Gastrocnemius medialis (tissue), 4 donors: ENCODE measurements at regions not wholly inside any gene's neighbourhood (a gene's known extent, or its start where the extent isn't known, plus 50 kb on each side); places are given as distances from the start of the nearest gene placed in this dataset.

Experiments used
- ATAC-seq, 2 donors: fragments of 150-250 bp; one replicate each; pipeline ENCODE4 v1.9.1; 2016
- DNase-seq, 2 donors: peaks; one replicate each; pipeline ENCODE4 v3.0.0-alpha.2; 2019
- H3K27ac ChIP-seq, 4 donors: fragments of 200-600 bp; sonication (generic); 1 replicate in 1 of 4; 2 replicates in 3 of 4; pipeline ENCODE4 v1.5.1; 2016 to 2018; ENCODE audit warnings: mild to moderate bottlenecking in 2 of 4, moderate library complexity in 1 of 4
- H3K27me3 ChIP-seq, 3 donors: fragments of 200-600 bp; sonication (generic) in 2 of 3; 1 replicate in 1 of 3; 2 replicates in 2 of 3; pipeline versions ENCODE4 v1.5.1 to v1.6.0; 2016 to 2019; ENCODE audit warnings: mild to moderate bottlenecking in 1 of 3, moderate library complexity in 1 of 3
- H3K36me3 ChIP-seq, 2 donors: fragments of 200-600 bp; sonication (generic) in 1 of 2; one replicate each; pipeline ENCODE4 v1.5.1; 2017 to 2018
- H3K4me1 ChIP-seq, 2 donors: fragments of 200-600 bp; sonication (generic) in 1 of 2; one replicate each; pipeline ENCODE4 v1.5.1; 2016 to 2017; ENCODE audit warnings: mild to moderate bottlenecking in 2 of 2
- H3K4me3 ChIP-seq, 4 donors: fragments of 200-600 bp; sonication (generic) in 3 of 4; 1 replicate in 1 of 4; 2 replicates in 3 of 4; pipeline ENCODE4 v1.5.1; 2016 to 2019; ENCODE audit warnings: mild to moderate bottlenecking in 2 of 4
- H3K9me3 ChIP-seq, 3 donors: fragments of 200-600 bp; sonication (generic) in 2 of 3; 1 replicate in 1 of 3; 2 replicates in 2 of 3; pipeline ENCODE4 v1.5.1; 2016 to 2019
- POLR2A ChIP-seq, 2 donors: fragments of 450-650 bp; IDR thresholded peaks; one replicate each; pipeline ENCODE4 v1.6.1; 2017; ENCODE audit warnings: antibody characterized with exemption in 2 of 2, mild to moderate bottlenecking in 2 of 2, moderate library complexity in 2 of 2
- in situ Hi-C, 4 donors: fragments of 200-750 bp; cut with MboI; loops; one replicate each; pipeline versions ENCODE4 v1.15.0 to v1.8.0; 2017; ENCODE audit warnings: low sequenced_read_pairs in 4 of 4
- intact Hi-C: fragments of 100-400 bp; cut with DNase I; formaldehyde crosslinking; loops from one replicate; pipeline ENCODE4 v1.15.1; 2023; ENCODE audit warnings: low total_unique reads
- TF ChIP-seq, protein P1 (sequence below), 5 experiments: fragments of 450-650 bp in 3 of 5; fragments of 200-600 bp in 2 of 5; sonication (generic) in 2 of 5; IDR thresholded peaks in 4 of 5; conservative IDR thresholded peaks in 1 of 5; 1 replicate in 4 of 5; 2 replicates in 1 of 5; pipeline ENCODE4 v1.5.1; 2016 to 2019; ENCODE audit warnings: antibody characterized with exemption in 5 of 5, mild to moderate bottlenecking in 3 of 5, moderate library complexity in 3 of 5

GRCh38 chr6:27154696-27155095, 92.8 kb upstream of the PRSS16 start:
- TF ChIP-seq, protein P1, sequence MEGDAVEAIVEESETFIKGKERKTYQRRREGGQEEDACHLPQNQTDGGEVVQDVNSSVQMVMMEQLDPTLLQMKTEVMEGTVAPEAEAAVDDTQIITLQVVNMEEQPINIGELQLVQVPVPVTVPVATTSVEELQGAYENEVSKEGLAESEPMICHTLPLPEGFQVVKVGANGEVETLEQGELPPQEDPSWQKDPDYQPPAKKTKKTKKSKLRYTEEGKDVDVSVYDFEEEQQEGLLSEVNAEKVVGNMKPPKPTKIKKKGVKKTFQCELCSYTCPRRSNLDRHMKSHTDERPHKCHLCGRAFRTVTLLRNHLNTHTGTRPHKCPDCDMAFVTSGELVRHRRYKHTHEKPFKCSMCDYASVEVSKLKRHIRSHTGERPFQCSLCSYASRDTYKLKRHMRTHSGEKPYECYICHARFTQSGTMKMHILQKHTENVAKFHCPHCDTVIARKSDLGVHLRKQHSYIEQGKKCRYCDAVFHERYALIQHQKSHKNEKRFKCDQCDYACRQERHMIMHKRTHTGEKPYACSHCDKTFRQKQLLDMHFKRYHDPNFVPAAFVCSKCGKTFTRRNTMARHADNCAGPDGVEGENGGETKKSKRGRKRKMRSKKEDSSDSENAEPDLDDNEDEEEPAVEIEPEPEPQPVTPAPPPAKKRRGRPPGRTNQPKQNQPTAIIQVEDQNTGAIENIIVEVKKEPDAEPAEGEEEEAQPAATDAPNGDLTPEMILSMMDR (IDR thresholded peaks at IDR 0.05 in 4 of 5, conservative IDR thresholded peaks at IDR 0.05 in 1 of 5), result no peak
- TF ChIP-seq POLR2A (IDR thresholded peaks at IDR 0.05), result no peak
- in situ Hi-C loops, result loop anchor here in 3 of 4 donors (10.0 to 25.0 kb wide), 3 partner anchors 733 to 1208 kb away; a partner anchor contains a TSS
- Histone ChIP-seq H3K4me1 (peaks cover 0 to 8% of the 10 kb centered on the region in 2 donors), H3K9me3 (no peaks in the 10 kb centered on the region), H3K27me3 (peaks cover 0 to 5% (median 4%) of the 10 kb centered on the region in 3 donors), H3K36me3 (no peaks in the 10 kb centered on the region), H3K4me3 (no peak overlapping the region), H3K27ac (no peak overlapping the region)
- intact Hi-C loops, result no loop called here
- no peak for DNase-seq
- ATAC-seq, result no peak

DNA sequence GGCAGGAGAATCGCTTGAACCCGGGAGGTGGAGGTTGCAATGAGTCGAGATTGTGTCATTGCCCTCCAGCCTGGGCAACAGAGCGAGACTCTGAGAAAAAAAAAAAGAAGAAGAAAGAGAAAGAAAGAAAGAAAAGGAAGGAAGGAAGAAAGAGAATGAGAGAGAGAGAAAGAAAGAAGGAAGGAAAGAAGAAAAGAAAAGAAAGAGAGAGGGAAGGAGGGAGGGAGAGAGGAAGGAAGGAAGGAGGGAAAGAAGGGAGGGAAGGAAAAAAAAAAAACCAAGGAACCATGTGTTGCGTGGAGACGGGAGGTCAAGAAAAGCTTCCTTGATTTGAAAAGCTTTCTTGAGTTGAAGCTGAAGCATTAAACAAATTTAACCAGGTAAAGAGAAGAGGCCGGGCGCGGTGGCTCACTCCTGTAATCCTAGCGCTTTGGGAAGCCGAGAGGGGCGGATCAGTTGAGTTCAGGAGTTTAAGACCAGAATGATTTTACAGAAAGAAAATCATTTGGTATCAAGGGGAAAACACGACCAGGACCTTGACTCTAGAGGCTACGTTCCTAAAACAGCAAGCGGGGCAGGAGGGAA, 90.5 kb upstream of the PRSS16 start:
- peaks cover 0 to 5% (median 0%) of the 10 kb centered on the region in 3 donors for H3K27me3 ChIP-seq
- intact Hi-C loops, result loop anchor here (1.0 kb wide), 1 partner anchor 30 kb away; no protein-coding TSS in a partner anchor
- in situ Hi-C loops, result loop anchor here in 3 of 4 donors (10.0 to 25.0 kb wide), 3 partner anchors 730 to 1205 kb away; a partner anchor contains a TSS
- no peak overlapping the region for H3K27ac ChIP-seq
- no peak for ATAC-seq
- no peaks in the 10 kb centered on the region for H3K9me3 ChIP-seq
- no peaks in the 10 kb centered on the region for H3K36me3 ChIP-seq
- peaks cover 0 to 8% of the 10 kb centered on the region in 2 donors for H3K4me1 ChIP-seq
- DNase-seq, result no peak
- TF ChIP-seq POLR2A (IDR thresholded peaks at IDR 0.05), result no peak
- TF ChIP-seq, protein P1 (IDR thresholded peaks at IDR 0.05 in 4 of 5, conservative IDR thresholded peaks at IDR 0.05 in 1 of 5), result no peak
- H3K4me3 ChIP-seq, result peak overlapping the region; percentile 41 to 51 (median 44)

- intact Hi-C loops, result loop anchor here (1.0 kb wide), 1 partner anchor 30 kb away; no protein-coding TSS in a partner anchor
- peaks cover 0 to 5% (median 0%) of the 10 kb centered on the region in 3 donors for H3K27me3 ChIP-seq
- DNase-seq (peak in 1 of 2 donors; percentile 30), ATAC-seq (peak; percentile 30 to 60)
- no peaks in the 10 kb centered on the region for H3K36me3 ChIP-seq
- H3K4me3 ChIP-seq, result peak overlapping the region; percentile 41 to 51 (median 44)
- TF ChIP-seq, protein P1 (IDR thresholded peaks at IDR 0.05 in 4 of 5, conservative IDR thresholded peaks at IDR 0.05 in 1 of 5), result peak in 4 of 5 experiments; percentile 25 to 36 (median 32)
- TF ChIP-seq POLR2A (IDR thresholded peaks at IDR 0.05), result no peak
- in situ Hi-C loops, result loop anchor here in 3 of 4 donors (10.0 to 25.0 kb wide), 3 partner anchors 730 to 1205 kb away; a partner anchor contains a TSS
- H3K27ac ChIP-seq, result no peak overlapping the region
- H3K9me3 ChIP-seq, result no peaks in the 10 kb centered on the region
- H3K4me1 ChIP-seq, result peaks cover 0 to 8% of the 10 kb centered on the region in 2 donors
Observed at GRCh38 chr6:27157459-27158315, 89.8 kb upstream of the PRSS16 start.

- peaks cover 0 to 5% (median 0%) of the 10 kb centered on the region in 3 donors for H3K27me3 ChIP-seq
- no peaks in the 10 kb centered on the region for H3K9me3 ChIP-seq
- no peak overlapping the region for H3K4me3 ChIP-seq
- peaks cover 0 to 8% of the 10 kb centered on the region in 2 donors for H3K4me1 ChIP-seq
- no peak for TF ChIP-seq POLR2A (IDR thresholded peaks at IDR 0.05)
- TF ChIP-seq, protein P1 (IDR thresholded peaks at IDR 0.05 in 4 of 5, conservative IDR thresholded peaks at IDR 0.05 in 1 of 5), result no peak
- no peak for DNase-seq
- no peaks in the 10 kb centered on the region for H3K36me3 ChIP-seq
- intact Hi-C loops (no loop called here), in situ Hi-C loops (loop anchor here in 3 of 4 donors (10.0 to 25.0 kb wide), 3 partner anchors 729 to 1204 kb away; a partner anchor contains a TSS)
- H3K27ac ChIP-seq, result no peak overlapping the region
- no peak for ATAC-seq
Observed at GRCh38 chr6:27158316-27158643, 89.2 kb upstream of the PRSS16 start.
